HepG2 (cell line): ENCODE measurements at regions not wholly inside any gene's neighbourhood (a gene's known extent, or its start where the extent isn't known, plus 50 kb on each side); places are given as distances from the start of the nearest gene placed in this dataset.
"Not testable (repeated sequence)": the region's sequence is repeated elsewhere in the genome, so short reads cannot be mapped to it uniquely, and the experiment has no call there.

Experiments
- CTCF ChIP-seq: sonication (generic); formaldehyde crosslinking; IDR thresholded peaks from 2 replicates; pipeline ENCODE4 v1.5.0; 2020; ENCODE audit warnings: mild to moderate bottlenecking, missing genetic modification reagents, moderate library complexity
- MAX ChIP-seq: IDR thresholded peaks from 2 replicates; pipeline ENCODE4 v1.6.1; 2012; ENCODE audit warnings: inconsistent platforms
- RAD21 ChIP-seq: fragments of 450-650 bp; formaldehyde crosslinking; IDR thresholded peaks from 2 replicates; pipeline ENCODE4 v1.5.0; 2020; ENCODE audit warnings: mild to moderate bottlenecking

GRCh38 chr4:133266966-133267365, 117.9 kb downstream of the PCDH10 start:
- not testable (repeated sequence) for TF ChIP-seq CTCF (CRISPR knock-in tag); MAX; RAD21 (CRISPR knock-in tag)
